Stimulated activated CD8-positive, alpha-beta memory T cell treated with anti-CD3 and anti-CD28 coated beads, Interleukin-2, amount 100 ng/mL, for 1 hour (primary cell): ENCODE measurements at regions not wholly inside any gene's neighbourhood (a gene's known extent, or its start where the extent isn't known, plus 50 kb on each side); places are given as distances from the start of the nearest gene placed in this dataset.
"Not testable (repeated sequence)": the region's sequence is repeated elsewhere in the genome, so short reads cannot be mapped to it uniquely, and the experiment has no call there.

ENCODE experiments used
- DNase-seq, 2 donors: peaks; one replicate each; pipeline ENCODE4 v3.0.0-alpha.2; 2020; ENCODE audit warnings: low read depth in 2 of 2

- DNase-seq: no peak
Measured at GRCh38 chr10:21293518-21294356, 231.7 kb downstream of the SKIDA1 start.

DNA sequence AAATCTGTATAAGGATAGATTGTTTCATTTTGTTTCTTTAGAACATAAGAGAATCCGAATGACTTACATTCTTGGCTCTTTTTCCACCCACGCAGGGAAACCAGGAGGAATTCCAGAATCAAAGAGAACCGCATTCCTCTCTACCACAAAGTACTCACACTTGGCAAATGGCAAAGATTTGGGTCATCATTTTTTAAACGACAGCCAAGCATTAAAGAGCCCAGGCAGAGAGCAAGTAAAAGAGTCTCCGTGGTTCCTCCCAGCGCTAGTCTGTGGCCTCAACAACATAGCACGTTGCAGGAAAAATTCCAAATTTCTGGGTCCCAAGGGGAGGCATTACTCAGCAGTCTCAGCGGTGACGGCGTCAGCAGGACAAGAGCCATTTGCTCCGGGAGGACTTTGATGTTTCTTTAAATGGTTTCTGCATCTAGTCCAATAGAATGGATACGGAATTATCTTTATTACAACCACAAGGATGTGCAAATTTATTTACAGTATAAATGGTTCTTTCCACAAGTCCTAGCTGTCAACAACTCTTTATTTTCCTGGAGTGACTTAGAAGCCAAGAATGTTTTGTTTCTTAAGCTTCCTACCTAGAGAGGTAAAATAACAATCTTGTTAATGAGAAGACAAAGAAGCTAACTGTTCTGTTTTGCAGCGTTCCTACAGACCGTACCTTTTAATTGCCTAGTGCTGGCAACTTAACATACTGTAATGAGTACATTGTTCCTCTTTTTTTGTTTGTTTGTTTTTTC, 232.5 kb downstream of the SKIDA1 start:
- DNase-seq: no peak

GRCh38 chr10:21290499-21291160, 234.9 kb downstream of the SKIDA1 start:
- DNase-seq: no peak

DNA sequence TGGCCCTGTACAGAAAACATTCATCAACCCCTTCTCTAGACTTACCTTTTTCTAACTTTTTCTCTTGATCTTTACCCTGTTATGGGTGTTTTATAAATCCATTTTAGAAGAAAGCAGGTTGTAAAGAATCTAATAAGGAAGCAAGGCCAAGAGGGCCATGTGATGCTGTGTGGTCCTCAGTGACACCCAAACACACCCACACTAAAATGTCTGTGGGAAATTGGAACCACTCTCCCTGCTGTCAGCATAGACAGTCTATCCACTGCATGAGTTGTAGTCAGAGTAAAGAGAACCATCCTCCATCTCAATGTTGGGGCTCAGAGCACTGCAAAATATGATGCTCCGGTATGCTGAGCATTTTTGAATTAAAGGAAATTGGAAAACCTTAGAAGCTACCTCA, 235.5 kb downstream of the SKIDA1 start:
- no peak for DNase-seq

GRCh38 chr10:21289271-21289670, 236.2 kb downstream of the SKIDA1 start:
- no peak for DNase-seq

DNA sequence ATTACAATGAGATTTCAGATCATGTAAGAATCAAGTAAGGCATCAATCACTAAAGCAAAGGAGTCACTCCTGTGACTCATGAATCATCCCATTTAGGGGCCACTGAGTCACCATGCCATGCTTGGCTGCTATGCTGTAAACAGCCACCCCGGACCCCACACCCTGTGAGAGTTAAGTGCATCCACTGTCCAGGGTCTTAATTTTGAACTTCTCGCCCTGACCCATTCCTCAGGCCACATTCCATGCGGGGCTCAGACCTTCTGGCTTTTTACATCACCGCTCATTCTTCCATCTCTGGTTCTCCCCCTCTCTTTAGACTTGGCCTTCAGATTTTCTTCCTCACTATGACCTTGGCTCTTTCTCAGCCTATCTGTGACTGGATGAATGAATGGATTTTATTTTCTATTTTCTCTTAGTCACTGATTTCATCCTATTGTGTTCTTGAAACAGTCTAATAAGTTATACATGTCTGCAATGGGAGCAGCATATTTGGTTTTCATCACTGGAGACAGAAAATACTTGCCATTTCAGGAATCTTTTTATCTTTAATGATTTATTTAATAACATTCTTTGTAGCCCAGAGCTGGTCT, 239.6 kb downstream of the SKIDA1 start:
- DNase-seq: no peak

- no peak for DNase-seq
Measured at GRCh38 chr10:21285207-21285606, 240.3 kb downstream of the SKIDA1 start.

GRCh38 chr10:21284301-21284700, 241.2 kb downstream of the SKIDA1 start:
- no peak for DNase-seq

DNA sequence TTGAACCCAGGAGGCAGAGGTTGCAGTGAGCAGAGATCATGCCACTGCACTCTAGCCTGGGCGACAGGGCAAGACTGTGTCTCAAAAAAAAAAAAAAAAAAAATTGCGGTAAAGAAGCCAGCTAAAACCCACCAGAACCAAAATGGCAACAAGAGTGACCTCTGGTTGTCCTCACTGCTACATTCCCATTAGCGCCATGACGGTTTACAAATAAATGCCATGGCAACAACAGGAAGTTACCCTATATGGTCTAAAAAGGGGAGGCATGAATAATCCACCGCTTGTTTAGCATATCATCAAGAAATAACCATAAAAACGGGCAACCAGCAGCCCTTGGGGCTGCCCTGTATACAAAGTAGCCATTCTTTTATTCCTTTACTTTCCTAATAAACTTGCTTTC, 242.4 kb downstream of the SKIDA1 start:
- DNase-seq: not testable (repeated sequence)

DNA sequence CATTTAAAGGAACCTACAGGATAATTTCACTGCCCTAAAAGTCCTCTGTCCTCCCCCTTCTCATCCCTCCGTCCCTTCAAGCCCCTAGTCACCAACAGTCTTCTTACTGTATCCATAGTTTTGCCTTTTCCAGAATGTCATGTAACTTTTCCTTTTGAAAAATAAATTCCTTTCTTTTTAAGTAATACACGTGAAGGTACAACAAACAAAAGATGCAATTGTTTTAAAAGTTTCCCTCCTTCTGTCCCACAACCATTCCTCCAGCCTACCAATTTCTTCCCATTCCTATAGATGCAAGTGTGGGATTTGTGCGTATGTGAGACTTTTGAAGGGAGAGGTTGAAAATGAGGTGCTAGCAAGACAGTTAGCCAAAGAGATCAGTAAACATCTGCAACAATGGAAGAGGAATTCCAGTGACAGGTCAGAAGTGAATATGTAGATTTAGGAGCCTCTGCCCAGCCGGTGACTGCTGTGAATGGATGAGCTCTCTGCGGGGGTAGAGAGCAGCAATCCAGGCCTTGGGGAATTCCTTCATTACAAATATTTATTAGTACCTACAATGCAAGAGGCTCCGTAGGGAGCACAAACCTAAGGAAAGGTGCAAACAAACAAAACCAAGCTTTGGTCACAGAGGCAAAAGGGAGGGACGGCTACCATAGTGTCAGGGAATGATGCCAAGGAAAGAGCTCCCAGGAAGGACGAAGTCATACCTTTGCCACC, 243.6 kb downstream of the SKIDA1 start:
- DNase-seq: no peak

GRCh38 chr10:21280971-21281572, 244.4 kb downstream of the SKIDA1 start:
- no peak for DNase-seq

- DNase-seq: no peak
Measured at GRCh38 chr10:21280037-21280436, 245.4 kb downstream of the SKIDA1 start.

DNA sequence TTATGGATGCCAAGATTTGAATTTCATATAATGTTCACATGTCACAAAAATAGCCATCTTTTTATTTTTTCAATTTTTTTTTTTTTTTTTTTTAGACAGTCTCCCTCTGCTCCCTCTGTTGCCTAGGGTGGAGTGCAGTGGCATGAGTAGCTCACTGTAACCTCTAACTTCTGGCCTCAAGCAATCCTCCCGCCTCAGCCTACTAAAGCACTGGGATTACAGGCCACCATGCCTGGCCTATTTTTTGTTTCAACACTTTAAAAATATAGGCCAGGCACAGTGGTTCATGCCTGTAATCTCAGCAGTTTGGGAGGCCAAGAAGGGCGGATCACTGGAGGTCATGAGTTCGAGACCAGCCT, 246.3 kb downstream of the SKIDA1 start:
- DNase-seq: no peak

- peak; percentile 2 to 19 for DNase-seq
Measured at GRCh38 chr10:21278491-21279216, 246.8 kb downstream of the SKIDA1 start.

DNA sequence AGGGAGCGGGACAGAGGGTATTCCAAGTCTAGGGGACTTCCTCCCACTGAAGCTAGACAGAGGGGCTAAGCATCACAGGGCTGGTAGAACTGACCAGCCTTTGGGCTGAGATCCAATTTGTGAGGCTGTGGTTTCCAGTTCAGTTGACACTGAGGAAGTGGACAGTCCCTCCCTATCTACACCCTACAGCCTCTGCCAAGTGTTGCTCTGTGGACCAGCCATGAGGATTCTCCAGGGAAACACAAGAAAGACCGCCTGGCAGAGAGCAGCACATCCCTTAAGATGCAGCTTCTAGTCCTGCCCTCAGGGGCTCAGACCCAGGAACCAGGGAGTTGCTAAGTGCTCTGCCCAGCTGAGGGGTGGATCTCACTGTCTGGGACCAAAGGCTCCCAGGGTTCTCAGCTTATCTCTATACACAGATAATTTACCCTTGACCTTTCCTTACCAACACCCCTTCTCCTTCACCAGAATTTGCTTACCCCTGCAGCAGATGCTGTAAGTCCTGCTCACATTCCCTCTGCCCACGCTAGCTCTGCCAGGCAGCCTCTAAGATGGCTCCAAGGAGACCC, 252.0 kb downstream of the SKIDA1 start:
- no peak for DNase-seq

- DNase-seq: no peak
Measured at GRCh38 chr10:21272643-21273399, 252.7 kb downstream of the SKIDA1 start.

DNA sequence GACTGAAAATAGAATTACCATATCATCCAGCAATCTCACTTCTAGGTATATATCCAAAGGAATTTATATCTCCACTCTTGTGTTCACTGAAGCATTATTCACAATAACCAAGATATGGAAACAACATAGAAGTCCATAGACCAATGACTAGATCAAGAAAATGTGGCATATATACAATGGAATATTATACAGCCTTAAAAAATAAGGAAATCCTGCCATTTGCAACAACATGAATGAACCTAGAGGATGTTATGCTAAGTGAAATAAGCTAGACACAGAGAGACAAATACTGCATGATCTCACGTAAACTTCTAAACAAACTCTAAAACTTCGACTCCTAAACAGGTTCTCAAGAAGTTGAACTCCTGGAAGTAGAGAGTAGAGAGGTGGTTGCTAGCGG, 254.5 kb downstream of the SKIDA1 start:
- DNase-seq: no peak

- no peak for DNase-seq
Measured at GRCh38 chr10:21269289-21269688, 256.2 kb downstream of the SKIDA1 start.

- DNase-seq: no peak
Measured at GRCh38 chr10:21265622-21266021, 259.9 kb downstream of the SKIDA1 start.
